HG03095 (cell line): ENCODE measurements at regions not wholly inside any gene's neighbourhood (a gene's known extent, or its start where the extent isn't known, plus 50 kb on each side); places are given as distances from the start of the nearest gene placed in this dataset.

Source experiments
- ATAC-seq: cut with Tn5 transposase; IDR thresholded peaks from one replicate; pipeline ENCODE4 v1.9.1; 2021; ENCODE audit warnings: moderate library complexity; ENCODE audit not compliant: unreplicated experiment

GRCh38 chr9:75607521-75607920 lies 283.0 kb upstream of the PCSK5 start:
- ATAC-seq = no peak

- ATAC-seq = no peak
These were observed 281.1 kb upstream of the PCSK5 start for GRCh38 chr9:75609401-75609800.

DNA sequence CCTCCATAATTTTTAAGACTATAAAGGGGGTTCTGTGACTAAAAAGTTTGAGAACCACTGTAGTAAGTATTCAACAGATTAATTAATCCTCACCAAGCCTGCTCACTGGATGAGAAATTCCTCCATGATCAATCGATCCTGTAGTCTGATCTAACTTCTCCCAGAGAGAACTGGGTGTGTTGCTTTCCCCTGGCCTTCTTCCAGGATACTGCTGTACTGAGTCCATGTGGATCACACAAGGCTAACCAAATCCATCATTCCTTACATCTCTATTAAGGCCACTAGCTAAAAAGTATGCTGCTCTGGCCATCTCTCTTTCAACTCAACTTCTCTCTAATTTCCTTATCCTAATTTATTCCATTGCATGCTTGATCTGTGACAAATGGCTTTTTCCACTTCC lies 280.2 kb upstream of the PCSK5 start:
- no peak for ATAC-seq

DNA sequence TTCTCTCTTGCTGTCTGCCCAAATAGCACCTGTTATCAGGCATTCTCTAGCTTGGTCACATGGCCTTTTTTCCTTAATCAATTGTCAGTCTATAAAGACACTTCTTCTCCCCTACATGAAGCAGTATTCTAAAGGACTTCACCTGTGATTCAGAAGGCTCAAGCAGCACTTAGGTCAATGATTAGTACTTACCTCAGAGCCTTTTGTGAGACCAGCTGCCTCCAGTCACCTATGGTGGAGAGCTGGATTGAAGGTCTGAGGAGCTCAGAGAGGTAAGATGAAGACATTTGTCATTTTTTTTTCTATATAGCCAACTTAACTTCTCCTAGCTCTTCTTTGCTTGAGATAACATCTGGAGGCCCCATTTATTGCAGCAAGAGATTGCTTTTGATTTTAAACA lies 278.3 kb upstream of the PCSK5 start:
- ATAC-seq = no peak

GRCh38 chr9:75612754-75613153 lies 277.7 kb upstream of the PCSK5 start:
- no peak for ATAC-seq

DNA sequence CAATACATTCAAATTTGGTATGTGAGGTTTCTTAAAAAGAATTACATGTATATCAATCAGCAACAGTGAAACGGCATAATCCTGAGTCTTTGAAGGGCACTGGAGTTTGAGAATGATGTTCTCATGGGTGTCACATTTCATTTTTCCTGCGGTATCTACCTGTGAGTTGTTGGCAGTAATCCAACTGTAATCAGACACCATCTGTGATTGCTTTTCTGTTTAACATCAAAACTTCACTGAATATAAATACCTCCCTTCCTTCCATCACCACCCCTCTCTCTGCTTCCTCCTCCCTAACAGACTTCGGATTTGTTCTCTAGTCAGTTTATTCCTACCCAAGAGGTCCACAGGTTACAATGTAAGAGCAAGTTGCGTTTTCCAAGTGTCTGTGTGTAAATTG lies 275.2 kb upstream of the PCSK5 start:
- ATAC-seq = no peak

- ATAC-seq = no peak
These were observed 274.4 kb upstream of the PCSK5 start for GRCh38 chr9:75616052-75616451.

- no peak for ATAC-seq
These were observed 273.5 kb upstream of the PCSK5 start for GRCh38 chr9:75616841-75617566.

DNA sequence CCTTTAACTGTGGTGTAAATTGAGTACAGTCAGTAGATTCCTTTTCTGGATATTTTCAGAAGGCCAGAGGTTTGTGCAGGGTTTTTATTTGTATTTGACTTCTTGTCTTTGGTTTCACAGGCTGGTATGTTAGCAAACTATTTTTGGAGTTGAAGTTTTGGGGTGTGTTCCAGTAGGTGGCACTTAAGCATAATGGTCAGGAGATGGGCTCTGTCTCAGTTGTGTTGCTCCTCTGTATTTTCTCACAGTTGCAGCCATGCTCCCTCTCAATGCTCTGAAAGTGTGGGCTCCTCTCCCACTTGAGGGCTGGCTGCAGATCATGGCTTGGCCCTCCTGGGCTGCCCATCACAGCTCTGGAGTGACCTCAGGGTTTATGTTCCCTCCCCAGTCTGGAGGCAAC lies 267.0 kb upstream of the PCSK5 start:
- no peak for ATAC-seq

- no peak for ATAC-seq
These were observed 265.5 kb upstream of the PCSK5 start for GRCh38 chr9:75624998-75625397.

DNA sequence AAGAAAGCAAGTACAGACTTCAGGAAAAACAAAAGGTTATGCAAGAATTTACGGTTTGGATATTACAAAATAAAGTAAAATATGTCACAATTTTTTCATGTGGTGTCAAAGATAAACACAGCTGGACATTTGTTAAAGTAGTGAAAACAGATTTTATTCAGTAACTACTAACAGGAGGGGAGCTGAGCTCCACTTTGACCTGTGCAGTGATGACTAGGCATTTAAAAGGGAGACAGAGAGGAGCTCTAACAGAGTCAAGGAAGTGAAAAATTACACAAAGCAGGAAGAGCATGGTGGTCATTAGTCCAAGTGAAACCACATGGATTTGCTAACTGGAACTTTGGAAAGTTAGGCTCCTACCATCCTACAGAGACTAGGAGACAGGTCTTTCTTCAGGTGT lies 263.6 kb upstream of the PCSK5 start:
- ATAC-seq = no peak

DNA sequence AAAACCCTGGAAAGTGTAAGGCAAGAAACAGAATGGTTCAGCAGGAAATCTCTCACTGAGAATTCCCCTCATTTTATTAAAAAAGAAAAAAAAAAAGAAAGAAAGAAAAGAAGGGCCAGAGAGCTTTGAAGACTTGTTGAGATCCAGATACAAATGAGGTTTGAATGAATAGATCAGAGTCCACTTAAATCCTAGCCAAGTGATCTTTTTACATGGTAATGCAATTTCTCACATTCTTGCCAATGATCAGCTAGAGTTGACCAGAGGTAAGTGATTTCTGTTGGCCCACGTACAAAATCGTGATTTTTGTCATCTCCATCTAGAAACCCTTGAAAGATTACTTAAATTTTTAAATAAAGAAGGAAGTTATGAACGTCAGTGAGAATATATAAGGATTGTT lies 261.5 kb upstream of the PCSK5 start:
- ATAC-seq = no peak

DNA sequence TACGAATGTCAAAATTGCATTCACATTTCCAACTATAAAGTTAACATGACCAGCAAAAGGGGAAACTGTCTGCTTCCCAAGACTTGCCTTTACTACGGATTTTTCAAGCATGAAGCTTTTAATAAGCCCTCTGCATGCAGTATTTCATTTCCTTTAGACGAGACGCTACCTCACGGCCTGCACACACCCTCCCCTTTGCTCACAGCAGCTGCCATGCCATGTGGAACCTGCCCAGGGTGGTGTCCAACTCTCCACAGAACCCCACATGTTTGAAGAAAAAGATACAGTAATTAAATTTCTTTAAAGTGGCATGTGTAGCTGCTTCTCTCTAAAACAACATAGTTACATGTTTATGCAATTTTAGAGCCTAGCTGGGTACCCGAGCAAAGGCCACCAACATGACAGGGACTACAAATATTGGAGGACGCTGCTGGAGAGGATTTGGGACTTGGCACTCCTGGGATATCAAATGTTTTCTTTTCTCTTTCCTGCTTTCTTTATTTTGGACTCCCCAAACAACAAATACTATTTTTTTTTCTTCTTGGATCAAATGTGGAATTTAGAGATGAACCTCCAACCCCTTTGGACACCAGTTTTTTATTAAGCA lies 256.9 kb upstream of the PCSK5 start:
- ATAC-seq = no peak

DNA sequence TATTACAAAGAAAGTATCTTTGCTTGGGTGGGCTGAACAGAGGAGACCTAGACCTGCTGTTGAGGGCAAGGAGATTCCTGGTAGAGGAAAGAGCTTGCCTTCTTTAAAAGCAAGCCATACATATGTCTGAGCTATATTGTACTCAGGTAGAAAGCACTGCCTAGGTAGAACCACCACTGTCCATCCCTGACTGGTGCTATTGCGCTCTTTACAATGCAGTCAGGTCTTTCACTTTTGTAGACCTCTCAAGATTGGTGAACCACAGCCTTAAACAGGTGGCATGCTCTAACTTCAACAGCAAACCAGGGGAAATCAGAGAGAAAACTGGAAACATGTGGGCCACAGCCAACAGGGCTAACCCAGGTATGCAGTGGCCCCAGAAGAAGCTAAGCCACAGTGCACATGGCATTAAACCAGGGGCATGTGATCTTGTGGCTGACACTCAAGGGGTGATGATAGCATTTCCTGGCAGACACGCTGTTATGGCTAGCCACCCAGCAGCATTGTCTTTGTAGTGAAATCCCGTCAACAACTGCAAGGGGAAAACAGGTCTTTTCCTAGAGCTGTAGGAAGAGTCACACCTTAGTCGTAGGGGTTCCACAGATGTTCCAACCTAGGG lies 253.9 kb upstream of the PCSK5 start:
- no peak for ATAC-seq

- ATAC-seq = no peak
These were observed 250.4 kb upstream of the PCSK5 start for GRCh38 chr9:75639971-75640610.

DNA sequence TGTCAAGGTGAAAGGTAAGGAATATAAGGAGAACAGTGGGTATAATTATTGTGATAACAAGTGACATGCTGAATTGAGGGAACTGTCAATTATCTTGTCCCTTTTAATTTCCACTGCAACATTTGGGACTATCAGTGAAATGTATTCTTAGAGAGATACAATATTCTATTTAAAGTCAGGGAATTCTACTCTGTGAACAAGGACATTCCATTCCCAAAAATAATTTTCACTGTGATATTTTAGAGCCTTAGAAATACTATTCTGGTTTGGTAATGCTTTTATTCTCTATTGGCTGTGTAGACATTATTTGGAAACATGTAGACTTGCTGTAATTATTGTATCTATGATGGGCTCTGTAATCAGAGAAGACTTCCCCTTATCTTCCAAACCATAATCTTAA lies 248.0 kb upstream of the PCSK5 start:
- ATAC-seq = no peak

- no peak for ATAC-seq
These were observed 245.8 kb upstream of the PCSK5 start for GRCh38 chr9:75644649-75645048.

GRCh38 chr9:75648034-75648433 lies 242.4 kb upstream of the PCSK5 start:
- no peak for ATAC-seq

GRCh38 chr9:75649060-75649459 lies 241.4 kb upstream of the PCSK5 start:
- ATAC-seq = no peak

DNA sequence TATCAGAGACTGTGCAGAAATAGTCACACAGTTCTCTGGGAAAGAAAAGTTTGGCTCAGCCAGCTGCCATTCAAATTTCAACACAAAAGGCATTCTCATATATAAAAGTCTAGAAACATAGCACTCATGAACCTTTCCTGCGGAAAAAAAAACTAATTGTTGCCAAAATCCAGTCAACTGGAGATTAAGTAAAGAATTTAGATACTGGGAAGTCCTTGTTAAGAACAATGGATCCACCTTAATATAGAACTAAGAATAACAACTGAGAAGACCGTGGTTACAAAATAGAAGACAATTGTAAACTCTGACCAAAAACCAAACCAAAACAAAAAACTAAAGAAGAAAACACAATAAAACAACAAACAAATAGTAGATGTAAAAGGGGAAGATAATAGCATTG lies 238.8 kb upstream of the PCSK5 start:
- no peak for ATAC-seq

DNA sequence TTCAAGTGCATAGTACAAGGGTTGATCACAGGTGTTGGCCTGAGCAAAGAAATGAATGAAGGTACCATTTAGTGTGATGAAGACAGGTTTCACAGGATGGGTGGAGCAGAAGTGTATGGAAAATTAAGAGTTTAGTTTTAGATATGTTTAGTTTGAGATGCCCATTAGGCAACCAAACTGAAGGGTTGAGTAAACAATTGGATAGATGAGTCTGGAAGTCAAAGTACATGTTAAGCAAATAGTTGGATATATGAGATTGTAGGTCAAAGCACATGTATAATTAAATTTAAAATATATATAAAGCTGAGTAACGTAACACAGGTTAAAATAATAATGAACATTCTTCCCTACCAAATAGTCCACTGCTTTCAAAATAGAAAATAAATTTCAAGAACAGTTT lies 237.1 kb upstream of the PCSK5 start:
- ATAC-seq = no peak

DNA sequence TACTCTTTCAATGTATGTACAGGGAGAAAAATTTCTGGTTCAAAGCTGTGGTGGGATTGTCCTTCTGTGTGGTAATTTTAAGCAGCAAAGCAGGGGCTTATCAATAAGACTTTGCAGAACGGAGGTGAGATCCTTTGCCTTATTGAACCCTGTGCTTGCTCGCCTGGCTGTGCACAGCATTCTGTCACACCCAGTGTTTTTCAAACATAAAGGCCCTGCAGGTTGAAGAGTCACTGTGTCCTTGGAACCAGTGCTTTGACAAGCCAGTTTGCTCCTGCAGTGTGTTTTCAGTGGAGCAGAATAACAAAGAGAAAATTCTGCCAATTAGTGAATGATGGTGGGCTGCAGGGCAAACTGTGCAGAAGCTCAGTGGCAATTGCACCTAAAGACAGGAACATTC lies 236.7 kb upstream of the PCSK5 start:
- ATAC-seq = no peak
